Endothelial cell of umbilical vein (primary cell): ENCODE measurements at regions not wholly inside any gene's neighbourhood (a gene's known extent, or its start where the extent isn't known, plus 50 kb on each side); places are given as distances from the start of the nearest gene placed in this dataset.

Source experiments
- BruUV-seq: library from RNA; stranded (reverse); fragments of 400-500 nt; replicated peaks from 2 replicates; lab custom pipeline; 2021; lab: Mats Ljungman, UMichigan
- CTCF ChIA-PET: fragments of 300-600, 350-600 bp; sonication (Branson Sonifier 250); formaldehyde crosslinking; loops from one replicate; lab custom pipeline; 2021; ENCODE audit warnings: antibody characterized with exemption, inconsistent platforms; lab: Charles Lee
- POLR2A ChIA-PET: fragments of 300-600, 350-600 bp; sonication (Branson Sonifier 250); formaldehyde crosslinking; loops from one replicate; lab custom pipeline; 2021; ENCODE audit warnings: antibody characterized with exemption, inconsistent platforms; lab: Charles Lee
- DNase-seq: peaks from one replicate; pipeline ENCODE4 v3.0.0-alpha.2; 2011; ENCODE audit warnings: low read depth, low spot score
- FAIRE-seq: peaks from 2 replicates; lab custom pipeline; 2011; peaks lifted over from hg19 to GRCh38; lab: Jason Lieb, UNC
- H2AFZ ChIP-seq: 2 replicates; pipeline ENCODE4 v1.6.0; 2012; ENCODE audit warnings: low read depth, low read length, control low read depth, inconsistent platforms
- H3K27ac ChIP-seq: 2 replicates; pipeline ENCODE4 v1.5.1; 2011; ENCODE audit warnings: low read depth, mild to moderate bottlenecking, control low read depth, low read length, moderate library complexity; ENCODE audit not compliant: insufficient read depth
- H3K27me3 ChIP-seq, 2 experiments: 2 replicates each; pipeline versions ENCODE4 v1.6.0 to v1.6.1; 2011; ENCODE audit warnings: low read length in 2 of 2, mixed read lengths in 1 of 2; ENCODE audit not compliant: control insufficient read depth in 2 of 2, insufficient read depth in 2 of 2
- H3K36me3 ChIP-seq, 2 experiments: 2 replicates in 1 of 2; 3 replicates in 1 of 2; pipeline ENCODE4 v1.5.1; 2011; ENCODE audit warnings: low read length in 2 of 2, mild to moderate bottlenecking in 1 of 2, moderate library complexity in 1 of 2; ENCODE audit not compliant: control insufficient read depth in 2 of 2, insufficient read depth in 2 of 2; ENCODE audit errors: extremely low read depth in 1 of 2
- H3K4me1 ChIP-seq: 3 replicates; pipeline ENCODE4 v1.5.1; 2011; ENCODE audit warnings: mild to moderate bottlenecking, low read length; ENCODE audit not compliant: control insufficient read depth, insufficient read depth; ENCODE audit errors: extremely low read depth
- H3K4me2 ChIP-seq: 2 replicates; pipeline ENCODE4 v1.6.1; 2011; ENCODE audit warnings: low read length, control low read depth, mixed read lengths; ENCODE audit not compliant: insufficient read depth
- H3K4me3 ChIP-seq, 3 experiments: fragments of 200-600 bp in 1 of 3; sonication (generic), shearing (Covaris generic) in 1 of 3; replicated peaks in 1 of 3; 2 replicates each; pipeline ENCODE4 v1.5.1; 2011 to 2016; ENCODE audit warnings: control low read depth in 3 of 3, low read length in 3 of 3, mild to moderate bottlenecking in 2 of 3, inconsistent platforms in 1 of 3, low read depth in 1 of 3, moderate library complexity in 1 of 3; ENCODE audit not compliant: insufficient read depth in 1 of 3
- H3K79me2 ChIP-seq: 2 replicates; pipeline ENCODE4 v1.6.0; 2012; ENCODE audit warnings: low read length, inconsistent platforms; ENCODE audit not compliant: control insufficient read depth, insufficient read depth
- H3K9ac ChIP-seq: replicated peaks from 2 replicates; pipeline ENCODE3; 2011; ENCODE audit warnings: low read length, control low read depth; ENCODE audit not compliant: insufficient read depth; ENCODE audit errors: extremely low read depth
- H3K9me1 ChIP-seq: replicated peaks from 3 replicates; pipeline ENCODE4 v1.6.0; 2011; ENCODE audit warnings: mild to moderate bottlenecking, low read length; ENCODE audit not compliant: control insufficient read depth, insufficient read depth; ENCODE audit errors: extremely low read depth
- H3K9me3 ChIP-seq: replicated peaks from 2 replicates; pipeline ENCODE4 v1.5.1; 2012; ENCODE audit warnings: low read length, inconsistent platforms; ENCODE audit not compliant: control insufficient read depth, insufficient read depth
- H4K20me1 ChIP-seq: replicated peaks from 2 replicates; pipeline ENCODE3; 2011; ENCODE audit warnings: mild to moderate bottlenecking, low read length; ENCODE audit not compliant: control insufficient read depth, insufficient read depth; ENCODE audit errors: extremely low read depth
- CTCF ChIP-seq, 2 donors: IDR thresholded peaks; 1 replicate in 1 of 2; 2 replicates in 1 of 2; pipeline ENCODE4 v1.5.1; 2011; ENCODE audit warnings: low read length in 2 of 2, mild to moderate bottlenecking in 2 of 2, moderate library complexity in 2 of 2, control low read depth in 1 of 2, inconsistent platforms in 1 of 2, low read depth in 1 of 2; ENCODE audit not compliant: insufficient read depth in 1 of 2; ENCODE audit errors: extremely low read depth in 1 of 2
- EZH2 ChIP-seq: IDR thresholded peaks from 2 replicates; pipeline ENCODE4 v1.6.1; 2012; ENCODE audit warnings: borderline replicate concordance, low read depth, mild to moderate bottlenecking, moderate library complexity, low read length, inconsistent platforms; ENCODE audit not compliant: severe bottlenecking
- FOS ChIP-seq: IDR thresholded peaks from 2 replicates; pipeline ENCODE4 v1.6.1; 2011; ENCODE audit warnings: mild to moderate bottlenecking, low read length, moderate library complexity, borderline replicate concordance; ENCODE audit not compliant: insufficient read depth
- GATA2 ChIP-seq: IDR thresholded peaks from 2 replicates; pipeline ENCODE4 v1.7.0; 2011; ENCODE audit warnings: low read depth, mild to moderate bottlenecking, moderate library complexity, mixed read lengths, low read length; ENCODE audit not compliant: insufficient read length, insufficient read depth
- JUN ChIP-seq: IDR thresholded peaks from 2 replicates; pipeline ENCODE4 v1.6.1; 2011; ENCODE audit warnings: borderline replicate concordance, low read depth; ENCODE audit not compliant: insufficient read length, insufficient read depth
- MYC ChIP-seq: IDR thresholded peaks from one replicate; pipeline ENCODE4 v1.6.1; 2011; ENCODE audit warnings: mild to moderate bottlenecking, low read depth, low read length
- POLR2A ChIP-seq: IDR thresholded peaks from 2 replicates; pipeline ENCODE4 v1.6.1; 2012; ENCODE audit warnings: low read depth, mild to moderate bottlenecking, control low read depth, low read length
- POLR2AphosphoS5 ChIP-seq: IDR thresholded peaks from 2 replicates; pipeline ENCODE4 v1.6.1; 2012; ENCODE audit warnings: low read depth, mild to moderate bottlenecking, control low read depth, low read length, moderate library complexity; ENCODE audit not compliant: insufficient read depth
- dilution Hi-C: fragments of 300-500 bp; cut with MboI; formaldehyde crosslinking; loops from one replicate; pipeline ENCODE4 v1.15.0; 2019; ENCODE audit warnings: low sequenced_read_pairs; ENCODE audit not compliant: extremely low pct_ligation_motif_present
- intact Hi-C: fragments of 100-400 bp; cut with micrococcal nuclease; formaldehyde crosslinking; loops from one replicate; pipeline ENCODE4 v1.10.0; 2022
- TF ChIP-seq, protein P1 (sequence below): IDR thresholded peaks from 2 replicates; pipeline ENCODE4 v1.6.1; 2011; ENCODE audit not compliant: insufficient read depth, insufficient read length

DNA sequence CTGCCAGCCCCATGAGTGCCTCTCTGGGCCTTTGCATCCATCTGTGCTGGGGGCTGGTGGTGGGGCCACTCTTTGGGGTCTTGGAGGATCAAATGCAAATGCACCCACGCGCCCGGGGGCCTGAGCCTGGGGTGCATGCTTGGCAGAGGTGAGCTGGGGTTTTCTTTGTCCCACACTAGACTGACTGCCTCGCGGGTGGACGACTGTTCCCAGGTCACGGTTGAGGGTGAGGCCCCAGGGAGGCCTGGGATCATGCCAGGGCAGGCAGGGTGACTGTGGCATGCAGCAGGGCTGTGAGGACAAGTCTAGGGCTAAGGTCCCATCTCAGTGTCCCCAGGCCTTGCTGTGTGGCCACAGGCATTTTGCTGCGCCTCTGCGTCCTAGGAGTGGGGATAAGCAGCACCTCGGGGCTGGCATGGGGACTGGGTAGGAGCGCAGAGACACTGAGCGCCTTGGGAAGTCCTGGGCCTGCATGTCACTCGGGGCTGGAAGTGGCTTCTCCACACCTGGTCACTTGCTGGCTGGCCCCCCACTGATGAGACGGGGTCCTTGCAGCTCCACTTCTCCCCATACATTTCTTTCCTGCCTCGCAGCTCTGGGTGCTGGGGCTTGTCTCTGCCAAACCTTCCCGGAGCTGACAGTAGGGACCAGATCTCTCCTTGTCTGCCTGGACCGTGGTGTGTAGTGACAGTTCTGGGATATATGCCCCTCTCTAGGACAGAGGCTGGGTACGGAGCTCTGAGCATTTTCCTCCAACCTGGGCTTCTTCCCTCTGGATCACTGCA lies 133.1 kb downstream of the CTTN start:
- H3K27me3 ChIP-seq = no peaks in the 10 kb centered on the region
- ChIA-PET POLR2A (no interaction called here), CTCF (no interaction called here)
- DNase-seq (no peak), FAIRE-seq (no peak)
- no peak overlapping the region for H3K9ac ChIP-seq
- H3K36me3 ChIP-seq = no peaks in the 10 kb centered on the region
- intact Hi-C loops (no loop called here), dilution Hi-C loops (no loop called here)
- no peaks in the 10 kb centered on the region for H3K9me3 ChIP-seq
- no peak overlapping the region for H3K4me2 ChIP-seq
- H3K9me1 ChIP-seq = no peaks in the 10 kb centered on the region
- H3K79me2 ChIP-seq = no peaks in the 10 kb centered on the region
- no peaks in the 10 kb centered on the region for H4K20me1 ChIP-seq
- BruUV-seq = no TSS peak
- H3K4me1 ChIP-seq = no peaks in the 10 kb centered on the region
- TF ChIP-seq MYC = no peak
- H3K27ac ChIP-seq = no peak overlapping the region
- H2AFZ ChIP-seq = no peak overlapping the region
- no peak overlapping the region for H3K4me3 ChIP-seq

- no TSS peak for BruUV-seq
- Histone ChIP-seq H3K27ac (no peak overlapping the region), H3K27me3 (no peaks in the 10 kb centered on the region), H3K4me2 (no peak overlapping the region), H3K9ac (no peak overlapping the region), H4K20me1 (no peaks in the 10 kb centered on the region), H3K9me1 (no peaks in the 10 kb centered on the region), H2AFZ (no peak overlapping the region), H3K4me1 (no peaks in the 10 kb centered on the region), H3K4me3 (no peak overlapping the region), H3K9me3 (no peaks in the 10 kb centered on the region), H3K79me2 (no peaks in the 10 kb centered on the region), H3K36me3 (no peaks in the 10 kb centered on the region)
- DNase-seq (no peak), FAIRE-seq (no peak)
- dilution Hi-C loops (no loop called here), intact Hi-C loops (no loop called here)
- ChIA-PET CTCF (no interaction called here), POLR2A (no interaction called here)
- TF ChIP-seq POLR2AphosphoS5 = no peak
- TF ChIP-seq JUN = no peak
- no peak for TF ChIP-seq FOS
- TF ChIP-seq CTCF (IDR thresholded peaks at IDR 0.05; ENCODE audit: extremely low read depth in 1 of 2, insufficient read depth in 1 of 2, low read depth in 1 of 2, low read length in 2 of 2) = no peak
- TF ChIP-seq MYC = no peak
- no peak for TF ChIP-seq EZH2
- TF ChIP-seq, protein P1, sequence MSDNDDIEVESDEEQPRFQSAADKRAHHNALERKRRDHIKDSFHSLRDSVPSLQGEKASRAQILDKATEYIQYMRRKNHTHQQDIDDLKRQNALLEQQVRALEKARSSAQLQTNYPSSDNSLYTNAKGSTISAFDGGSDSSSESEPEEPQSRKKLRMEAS = no peak
- no peak for TF ChIP-seq POLR2A
- TF ChIP-seq GATA2 = no peak
Observed at GRCh38 chr11:70532066-70532440, 133.7 kb downstream of the CTTN start.
